OCI-LY3 (cell line): ENCODE measurements at regions not wholly inside any gene's neighbourhood (a gene's known extent, or its start where the extent isn't known, plus 50 kb on each side); places are given as distances from the start of the nearest gene placed in this dataset.

Experiments used
- H2AFZ ChIP-seq: fragments of 200-600, 300-600 bp; shearing (Covaris generic); 2 replicates; pipeline ENCODE4 v1.6.0; 2014; ENCODE audit warnings: antibody characterized with exemption, low read depth, low read length
- H3K27ac ChIP-seq: fragments of 200-600, 300-600 bp; sonication (generic); 2 replicates; pipeline ENCODE4 v1.5.1; 2014; ENCODE audit warnings: mild to moderate bottlenecking, low read length, moderate library complexity, mixed read lengths
- H3K27me3 ChIP-seq: fragments of 200-600, 300-600 bp; sonication (generic); 2 replicates; pipeline ENCODE4 v1.6.1; 2014; ENCODE audit warnings: low read depth, low read length, mixed read lengths
- H3K36me3 ChIP-seq: fragments of 200-600, 300-600 bp; sonication (generic); replicated peaks from 2 replicates; pipeline ENCODE3; 2014; ENCODE audit warnings: low read depth, low read length, mixed read lengths
- H3K4me1 ChIP-seq: fragments of 300-600, 200-600 bp; sonication (generic); 2 replicates; pipeline ENCODE4 v1.6.1; 2014; ENCODE audit warnings: low read length, mixed read lengths
- H3K4me2 ChIP-seq: fragments of 200-600, 300-600 bp; sonication (generic); 2 replicates; pipeline ENCODE4 v1.6.1; 2014; ENCODE audit warnings: low read length, mixed read lengths
- H3K4me3 ChIP-seq: fragments of 300-600, 200-600 bp; sonication (generic); 2 replicates; pipeline ENCODE4 v1.5.1; 2014; ENCODE audit warnings: antibody characterized with exemption, mild to moderate bottlenecking, low read length, moderate library complexity
- H3K79me2 ChIP-seq: fragments of 300-600, 200-600 bp; shearing (Covaris generic); 2 replicates; pipeline ENCODE4 v1.6.1; 2014; ENCODE audit warnings: mild to moderate bottlenecking, low read length, mixed read lengths
- H3K9ac ChIP-seq: fragments of 300-600, 200-600 bp; shearing (Covaris generic); 2 replicates; pipeline ENCODE4 v1.6.0; 2014; ENCODE audit warnings: mild to moderate bottlenecking, low read length, moderate library complexity
- H3K9me3 ChIP-seq: fragments of 200-600, 300-600 bp; shearing (Covaris generic); 2 replicates; pipeline ENCODE4 v1.6.1; 2014; ENCODE audit warnings: low read length, mixed read lengths; ENCODE audit not compliant: insufficient read depth
- H4K20me1 ChIP-seq: fragments of 200-600, 300-600 bp; sonication (generic); 2 replicates; pipeline ENCODE4 v1.6.1; 2016; ENCODE audit warnings: low read length, mixed read lengths; ENCODE audit not compliant: insufficient read depth
- EZH2phosphoT487 ChIP-seq: fragments of 200-600 bp; shearing (Covaris generic); IDR thresholded peaks from 2 replicates; pipeline ENCODE4 v1.6.1; 2018; ENCODE audit warnings: antibody characterized with exemption, mixed run types, low read depth
- TF ChIP-seq, protein P1 (sequence below): fragments of 200-600, 300-600 bp; sonication (generic); IDR thresholded peaks from 2 replicates; pipeline ENCODE4 v1.5.1; 2014; ENCODE audit warnings: antibody characterized with exemption, low read length, low read depth

DNA sequence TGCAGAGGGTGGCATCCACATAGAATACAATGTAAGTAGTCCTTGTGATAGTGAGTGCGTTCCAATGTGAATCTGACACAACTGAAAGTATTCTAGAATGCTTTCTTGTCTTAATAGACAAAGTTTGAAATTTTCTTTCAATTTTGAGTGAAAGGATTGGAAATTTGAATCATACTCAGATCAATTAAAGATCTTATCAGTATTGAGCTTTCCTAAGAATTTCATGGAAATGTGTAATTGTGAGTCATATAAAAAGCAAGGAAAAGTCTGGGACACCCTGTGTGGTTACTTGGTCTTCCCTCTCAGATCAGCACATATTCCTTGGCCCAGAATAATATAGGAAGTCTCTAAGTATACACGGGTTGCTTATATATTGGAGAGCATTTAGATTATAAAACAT, 99.1 kb downstream of the MBL2 start:
- H4K20me1 ChIP-seq, result no peaks in the 10 kb centered on the region
- H3K4me3 ChIP-seq, result no peak overlapping the region
- H3K79me2 ChIP-seq, result no peaks in the 10 kb centered on the region
- no peaks in the 10 kb centered on the region for H3K4me1 ChIP-seq
- H3K36me3 ChIP-seq, result no peaks in the 10 kb centered on the region
- H2AFZ ChIP-seq, result no peak overlapping the region
- H3K9me3 ChIP-seq, result no peaks in the 10 kb centered on the region
- TF ChIP-seq EZH2phosphoT487, result no peak
- TF ChIP-seq, protein P1, sequence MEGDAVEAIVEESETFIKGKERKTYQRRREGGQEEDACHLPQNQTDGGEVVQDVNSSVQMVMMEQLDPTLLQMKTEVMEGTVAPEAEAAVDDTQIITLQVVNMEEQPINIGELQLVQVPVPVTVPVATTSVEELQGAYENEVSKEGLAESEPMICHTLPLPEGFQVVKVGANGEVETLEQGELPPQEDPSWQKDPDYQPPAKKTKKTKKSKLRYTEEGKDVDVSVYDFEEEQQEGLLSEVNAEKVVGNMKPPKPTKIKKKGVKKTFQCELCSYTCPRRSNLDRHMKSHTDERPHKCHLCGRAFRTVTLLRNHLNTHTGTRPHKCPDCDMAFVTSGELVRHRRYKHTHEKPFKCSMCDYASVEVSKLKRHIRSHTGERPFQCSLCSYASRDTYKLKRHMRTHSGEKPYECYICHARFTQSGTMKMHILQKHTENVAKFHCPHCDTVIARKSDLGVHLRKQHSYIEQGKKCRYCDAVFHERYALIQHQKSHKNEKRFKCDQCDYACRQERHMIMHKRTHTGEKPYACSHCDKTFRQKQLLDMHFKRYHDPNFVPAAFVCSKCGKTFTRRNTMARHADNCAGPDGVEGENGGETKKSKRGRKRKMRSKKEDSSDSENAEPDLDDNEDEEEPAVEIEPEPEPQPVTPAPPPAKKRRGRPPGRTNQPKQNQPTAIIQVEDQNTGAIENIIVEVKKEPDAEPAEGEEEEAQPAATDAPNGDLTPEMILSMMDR, result no peak
- H3K27me3 ChIP-seq, result no peaks in the 10 kb centered on the region
- H3K9ac ChIP-seq, result no peak overlapping the region
- no peak overlapping the region for H3K4me2 ChIP-seq
- H3K27ac ChIP-seq, result no peak overlapping the region

DNA sequence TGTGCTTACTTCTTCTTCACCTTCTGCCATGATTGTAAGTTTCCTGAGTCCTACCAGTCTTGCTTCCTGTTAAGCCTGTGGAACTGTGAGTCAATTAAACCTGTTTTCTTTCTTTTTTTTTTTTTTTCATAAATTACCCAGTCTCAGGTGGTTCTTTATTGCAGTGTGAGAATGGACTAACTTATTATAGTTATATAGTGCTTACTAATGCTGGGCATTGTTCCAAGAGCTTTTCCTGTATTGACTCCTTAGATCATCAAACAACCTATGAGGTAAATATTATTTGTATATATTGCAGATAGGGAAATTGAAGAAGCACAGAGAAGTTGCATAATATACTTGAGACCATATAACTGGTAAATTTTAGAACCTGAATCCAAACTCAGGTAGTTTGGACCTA, 98.1 kb downstream of the MBL2 start:
- Histone ChIP-seq H2AFZ (no peak overlapping the region), H3K9ac (no peak overlapping the region), H3K4me1 (peaks cover 4% of the 10 kb centered on the region; the same call in 1 of the 2 replicates), H3K27me3 (no peaks in the 10 kb centered on the region), H4K20me1 (no peaks in the 10 kb centered on the region), H3K27ac (no peak overlapping the region), H3K9me3 (no peaks in the 10 kb centered on the region), H3K4me3 (no peak overlapping the region), H3K36me3 (no peaks in the 10 kb centered on the region), H3K4me2 (no peak overlapping the region), H3K79me2 (no peaks in the 10 kb centered on the region)
- no peak for TF ChIP-seq EZH2phosphoT487
- TF ChIP-seq, protein P1, result no peak

DNA sequence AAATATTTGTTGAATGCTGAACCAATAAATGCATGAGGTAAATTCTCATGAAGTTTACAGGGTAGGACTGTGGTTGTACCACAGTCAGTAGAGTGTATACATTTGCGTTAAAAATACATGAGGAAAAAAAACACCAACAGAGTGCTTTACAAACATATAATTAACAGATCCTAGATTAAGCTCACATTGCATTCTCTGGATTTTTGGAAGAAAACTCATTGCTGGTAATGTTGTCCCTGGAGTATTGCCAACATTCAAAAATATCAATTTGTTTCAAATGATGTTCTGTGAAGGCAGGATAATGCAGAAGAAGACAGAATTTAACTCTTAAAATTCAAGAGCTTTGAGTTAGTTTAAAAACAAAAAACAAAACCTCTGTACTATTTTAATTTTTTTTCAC, 95.5 kb downstream of the MBL2 start:
- Histone ChIP-seq H3K4me2 (no peak overlapping the region), H2AFZ (no peak overlapping the region)
- TF ChIP-seq, protein P1, result no peak
- TF ChIP-seq EZH2phosphoT487, result no peak

DNA sequence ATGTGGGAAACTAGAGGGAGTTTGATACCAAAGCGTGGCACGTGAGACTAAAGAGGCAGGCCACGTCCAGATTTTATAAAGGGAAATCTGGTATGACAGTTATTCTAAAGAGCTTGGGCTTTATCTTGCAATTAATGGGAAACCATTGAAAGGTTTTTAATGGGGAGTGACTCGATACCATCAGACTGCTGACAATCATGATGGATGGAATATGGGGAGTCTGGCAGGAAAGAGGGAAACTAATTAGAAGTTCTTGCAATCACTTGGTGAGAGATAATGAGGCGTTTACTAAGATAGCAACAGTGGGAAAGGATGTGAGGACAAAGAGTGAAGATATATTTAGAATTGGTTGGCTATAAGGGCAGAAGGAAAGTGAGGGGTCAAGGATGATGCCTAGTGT, 94.0 kb downstream of the MBL2 start:
- no peaks in the 10 kb centered on the region for H3K36me3 ChIP-seq
- no peaks in the 10 kb centered on the region for H4K20me1 ChIP-seq
- no peaks in the 10 kb centered on the region for H3K27me3 ChIP-seq
- no peak overlapping the region for H3K4me3 ChIP-seq
- TF ChIP-seq, protein P1, result no peak
- no peak for TF ChIP-seq EZH2phosphoT487
- H3K27ac ChIP-seq, result no peak overlapping the region
- no peak overlapping the region for H3K4me2 ChIP-seq
- H2AFZ ChIP-seq, result no peak overlapping the region
- H3K79me2 ChIP-seq, result no peaks in the 10 kb centered on the region
- no peaks in the 10 kb centered on the region for H3K9me3 ChIP-seq
- H3K9ac ChIP-seq, result no peak overlapping the region
- H3K4me1 ChIP-seq, result peaks cover 8% of the 10 kb centered on the region

More for the DNA sequence above, 95.5 kb downstream of the MBL2 start:
- H3K9ac ChIP-seq, result no peak overlapping the region
- no peaks in the 10 kb centered on the region for H4K20me1 ChIP-seq
- H3K36me3 ChIP-seq, result no peaks in the 10 kb centered on the region
- no peak overlapping the region for H3K4me3 ChIP-seq
- H3K79me2 ChIP-seq, result no peaks in the 10 kb centered on the region
- H3K9me3 ChIP-seq, result no peaks in the 10 kb centered on the region
- no peaks in the 10 kb centered on the region for H3K27me3 ChIP-seq
- peaks cover 8% of the 10 kb centered on the region for H3K4me1 ChIP-seq
- H3K27ac ChIP-seq, result no peak overlapping the region
